ENCODE measurements at regions not wholly inside any gene's neighbourhood (a gene's known extent, or its start where the extent isn't known, plus 50 kb on each side); places are given as distances from the start of the nearest gene placed in this dataset.

DNA sequence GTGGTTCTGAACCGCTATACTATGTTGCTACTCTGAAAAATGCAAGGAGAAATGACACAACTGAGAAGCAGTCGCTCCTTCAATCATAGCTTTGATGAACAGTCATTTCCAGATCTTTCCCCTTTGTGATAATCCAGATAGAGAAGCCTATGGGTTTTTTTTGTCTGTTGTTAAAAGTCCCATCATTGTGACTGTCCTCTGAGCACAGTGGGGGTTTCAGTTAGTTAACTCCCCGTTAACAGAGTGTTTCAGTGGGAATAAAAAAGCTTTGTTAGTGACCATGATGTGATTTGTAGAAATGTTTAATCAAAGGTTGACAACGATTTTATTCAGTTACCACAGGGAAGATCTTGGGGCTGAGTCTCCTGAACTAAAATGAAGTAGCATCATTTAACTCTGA lies 176.2 kb upstream of the MAOA start:
- Histone ChIP-seq H3K27me3 (replicated peaks) (no peaks in the 10 kb centered on the region), H3K36me3 (replicated peaks) (no peaks in the 10 kb centered on the region), H3K27ac (no peak overlapping the region), H3K4me3 (ENCODE audit: low read depth, low read length) (no peak overlapping the region)
- no peak for TF ChIP-seq CTCF (IDR thresholded peaks at IDR 0.05; ENCODE audit: low read depth, low read length, missing control alignments)
- DNase-seq, result no peak
- in situ Hi-C loops (cut with HindIII; ENCODE audit: low pct_ligation_motif_present, low sequenced_read_pairs), result no loop called here

DNA sequence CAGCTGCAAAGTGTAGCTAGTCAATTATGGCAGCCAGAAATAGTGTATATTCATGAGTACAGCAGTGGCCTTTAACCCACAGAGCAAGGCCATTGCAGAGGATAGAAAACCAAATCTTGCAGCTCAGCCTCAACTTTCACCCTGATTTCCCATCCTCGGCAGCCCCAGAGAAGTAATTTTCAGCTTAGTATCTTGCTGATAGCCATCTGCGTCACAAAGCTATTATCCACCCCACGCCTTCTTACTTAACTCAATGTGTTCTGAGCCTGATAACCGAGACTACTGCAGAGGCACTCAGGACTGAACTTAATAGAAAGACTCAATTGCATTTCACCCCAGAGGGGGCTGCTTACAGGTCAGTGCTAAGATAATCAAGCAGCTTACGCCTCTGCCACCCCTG lies 174.5 kb upstream of the MAOA start:
- in situ Hi-C loops (cut with HindIII; ENCODE audit: low pct_ligation_motif_present, low sequenced_read_pairs), result no loop called here
- H3K4me3 ChIP-seq (ENCODE audit: low read depth, low read length), result no peak overlapping the region
- H3K27ac ChIP-seq, result no peak overlapping the region
- H3K36me3 ChIP-seq (replicated peaks), result no peaks in the 10 kb centered on the region
- H3K27me3 ChIP-seq (replicated peaks), result no peaks in the 10 kb centered on the region
- DNase-seq, result no peak
- no peak for TF ChIP-seq CTCF (IDR thresholded peaks at IDR 0.05; ENCODE audit: low read depth, low read length, missing control alignments)

- H3K36me3 ChIP-seq (replicated peaks), result no peaks in the 10 kb centered on the region
- TF ChIP-seq CTCF (IDR thresholded peaks at IDR 0.05; ENCODE audit: low read depth, low read length, missing control alignments), result no peak
- H3K27me3 ChIP-seq (replicated peaks), result no peaks in the 10 kb centered on the region
- H3K4me3 ChIP-seq (ENCODE audit: low read depth, low read length), result no peak overlapping the region
- no peak overlapping the region for H3K27ac ChIP-seq
- no peak for DNase-seq
- in situ Hi-C loops (cut with HindIII; ENCODE audit: low pct_ligation_motif_present, low sequenced_read_pairs), result no loop called here
Observed at GRCh38 chrX:43493756-43494155, 162.3 kb upstream of the MAOA start.

- in situ Hi-C loops (cut with HindIII; ENCODE audit: low pct_ligation_motif_present, low sequenced_read_pairs), result no loop called here
- no peak for TF ChIP-seq CTCF (IDR thresholded peaks at IDR 0.05; ENCODE audit: low read depth, low read length, missing control alignments)
- Histone ChIP-seq H3K27me3 (replicated peaks) (no peaks in the 10 kb centered on the region), H3K36me3 (replicated peaks) (no peaks in the 10 kb centered on the region), H3K27ac (no peak overlapping the region), H3K4me3 (ENCODE audit: low read depth, low read length) (no peak overlapping the region)
- DNase-seq, result no peak
Observed at GRCh38 chrX:43500246-43500645, 155.9 kb upstream of the MAOA start.

- no peaks in the 10 kb centered on the region for H3K27me3 ChIP-seq (replicated peaks)
- H3K36me3 ChIP-seq (replicated peaks), result no peaks in the 10 kb centered on the region
- no peak for TF ChIP-seq CTCF (IDR thresholded peaks at IDR 0.05; ENCODE audit: low read depth, low read length, missing control alignments)
- H3K27ac ChIP-seq, result no peak overlapping the region
- no peak overlapping the region for H3K4me3 ChIP-seq (ENCODE audit: low read depth, low read length)
- in situ Hi-C loops (cut with HindIII; ENCODE audit: low pct_ligation_motif_present, low sequenced_read_pairs), result no loop called here
- no peak for DNase-seq
Observed at GRCh38 chrX:43500996-43501694, 155.0 kb upstream of the MAOA start.

DNA sequence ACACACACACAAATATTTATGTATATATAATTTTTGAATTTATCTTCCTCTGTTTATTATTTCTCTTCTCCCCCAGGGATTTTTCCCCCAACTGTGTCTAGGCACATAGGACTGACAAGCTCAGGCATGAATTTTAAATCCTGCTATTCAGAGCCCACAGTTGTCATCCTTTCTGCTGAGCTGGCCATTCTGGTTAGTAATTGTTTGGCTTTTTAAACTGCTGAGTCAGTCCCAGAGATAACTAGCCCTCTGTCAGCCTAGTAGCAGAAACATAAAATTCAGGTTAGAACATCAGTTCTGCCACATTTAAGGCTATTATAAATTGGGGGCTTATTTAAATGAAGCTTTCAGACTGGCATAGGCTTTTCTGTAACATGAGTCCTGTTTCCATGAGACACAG lies 151.7 kb upstream of the MAOA start:
- H3K27me3 ChIP-seq (replicated peaks), result no peaks in the 10 kb centered on the region
- no peak for TF ChIP-seq CTCF (IDR thresholded peaks at IDR 0.05; ENCODE audit: low read depth, low read length, missing control alignments)
- no peak overlapping the region for H3K27ac ChIP-seq
- DNase-seq, result no peak
- no peaks in the 10 kb centered on the region for H3K36me3 ChIP-seq (replicated peaks)
- H3K4me3 ChIP-seq (ENCODE audit: low read depth, low read length), result no peak overlapping the region
- in situ Hi-C loops (cut with HindIII; ENCODE audit: low pct_ligation_motif_present, low sequenced_read_pairs), result no loop called here
